Body of pancreas (tissue), 4 donors: ENCODE measurements at regions not wholly inside any gene's neighbourhood (a gene's known extent, or its start where the extent isn't known, plus 50 kb on each side); places are given as distances from the start of the nearest gene placed in this dataset.
"Not testable (repeated sequence)": the region's sequence is repeated elsewhere in the genome, so short reads cannot be mapped to it uniquely, and the experiment has no call there.

Experiments used
- ATAC-seq: fragments of 150-250 bp; one replicate; pipeline ENCODE4 v1.9.1; 2016
- DNase-seq, 4 donors: peaks; one replicate each; pipeline ENCODE4 v3.0.0-alpha.2; 2019
- H3K27ac ChIP-seq, 4 donors: fragments of 200-600 bp; sonication (generic); 1 replicate in 3 of 4; 2 replicates in 1 of 4; pipeline versions ENCODE4 v1.5.1 to v1.6.1; 2016 to 2019; ENCODE audit warnings: mild to moderate bottlenecking in 1 of 4, mixed read lengths in 1 of 4, moderate library complexity in 1 of 4
- H3K27me3 ChIP-seq, 2 donors: fragments of 200-600 bp; sonication (generic); one replicate each; pipeline ENCODE4 v1.6.0; 2016; ENCODE audit warnings: mild to moderate bottlenecking in 1 of 2
- H3K36me3 ChIP-seq, 2 donors: fragments of 200-600 bp; sonication (generic); replicated peaks in 1 of 2; 2 replicates each; pipeline ENCODE4 v1.5.1; 2016; ENCODE audit warnings: low read depth in 2 of 2; ENCODE audit not compliant: insufficient read depth in 1 of 2
- H3K4me1 ChIP-seq: fragments of 200-600 bp; sonication (generic); one replicate; pipeline ENCODE4 v1.6.0; 2016
- H3K4me3 ChIP-seq, 2 donors: fragments of 200-600 bp; sonication (generic); 1 replicate in 1 of 2; 2 replicates in 1 of 2; pipeline ENCODE4 v1.5.1; 2016 to 2019
- H3K9me3 ChIP-seq, 3 donors: fragments of 200-600 bp; sonication (generic); 1 replicate in 2 of 3; 2 replicates in 1 of 3; pipeline ENCODE4 v1.5.1; 2016
- CTCF ChIP-seq, 7 experiments: fragments of 450-650 bp in 4 of 7; fragments of 200-600 bp in 3 of 7; sonication (generic) in 3 of 7; IDR thresholded peaks; one replicate each; pipeline ENCODE4 v1.5.1; 2016 to 2019; ENCODE audit warnings: antibody characterized with exemption in 7 of 7
- POLR2A ChIP-seq, 3 donors: fragments of 450-650 bp; IDR thresholded peaks; one replicate each; pipeline ENCODE4 v1.6.1; 2016; ENCODE audit warnings: antibody characterized with exemption in 3 of 3, mild to moderate bottlenecking in 2 of 3
- WGBS, 2 donors: methylation state at CpG; one replicate each; pipeline ENCODE4 v1.1.5; 2017; 5-methylcytosine and 5-hydroxymethylcytosine counted together
- intact Hi-C: fragments of 100-400 bp; cut with DNase I; formaldehyde crosslinking; loops from one replicate; pipeline ENCODE4 v1.15.1; 2023

GRCh38 chrX:132302687-132303086 lies 83.4 kb upstream of the RAP2C start:
- H3K9me3 ChIP-seq: not testable (repeated sequence)
- WGBS, 2 donors: 100% methylated on average over 3 of the region's 3 CpGs

DNA sequence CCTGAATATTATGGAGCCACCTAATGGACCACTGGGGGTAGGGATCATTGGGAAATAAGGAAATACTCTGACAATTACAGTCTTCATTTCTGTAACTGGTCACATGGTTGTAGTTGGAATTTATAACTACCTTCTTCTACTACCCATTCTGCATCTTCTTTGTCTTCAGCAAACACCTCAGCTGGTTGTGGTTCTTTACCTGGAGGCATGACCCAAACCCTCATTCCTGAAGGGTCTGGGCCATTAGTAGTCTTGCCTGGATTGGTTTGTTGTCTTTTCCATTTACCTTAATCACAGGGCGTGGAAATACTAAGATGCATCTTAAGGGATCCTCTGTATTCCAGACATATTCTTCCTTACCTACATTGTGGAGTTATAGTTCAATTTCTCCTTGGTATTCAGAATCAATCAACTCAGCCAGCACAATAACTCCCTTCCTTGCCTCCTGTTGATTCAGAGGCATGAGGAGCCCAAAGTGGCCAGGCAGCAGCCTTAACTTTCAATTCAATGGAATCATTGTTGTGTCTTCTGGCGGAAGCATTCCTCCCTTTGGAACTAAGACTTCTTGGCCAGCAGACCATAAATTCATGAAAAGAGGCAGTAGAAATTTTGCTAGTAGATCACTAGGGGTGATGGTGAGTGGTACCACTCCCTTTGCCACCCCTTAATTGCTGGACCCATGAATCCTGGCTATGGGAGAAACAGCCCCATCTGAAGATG lies 75.7 kb upstream of the RAP2C start:
- Histone ChIP-seq H3K4me3 (no peak overlapping the region), H3K36me3 (no peaks in the 10 kb centered on the region), H3K27me3 (no peaks in the 10 kb centered on the region), H3K9me3 (no peaks in the 10 kb centered on the region), H3K4me1 (no peaks in the 10 kb centered on the region), H3K27ac (no peak overlapping the region)
- ATAC-seq: no peak
- intact Hi-C loops: loop anchor here (10.0 kb wide), 1 partner anchor 330 kb away; no protein-coding TSS in a partner anchor
- no peak for DNase-seq
- WGBS, 2 donors: 94 to 100% methylated on average over 2 of the region's 2 CpGs
- no peak for TF ChIP-seq POLR2A (IDR thresholded peaks at IDR 0.05)

More at GRCh38 chrX:132302687-132303086, 83.4 kb upstream of the RAP2C start:
- H3K27ac ChIP-seq, DNase-seq, H3K36me3 ChIP-seq, intact Hi-C loops, H3K27me3 ChIP-seq, H3K4me3 ChIP-seq, H3K4me1 ChIP-seq, ATAC-seq: not testable (repeated sequence)

DNA sequence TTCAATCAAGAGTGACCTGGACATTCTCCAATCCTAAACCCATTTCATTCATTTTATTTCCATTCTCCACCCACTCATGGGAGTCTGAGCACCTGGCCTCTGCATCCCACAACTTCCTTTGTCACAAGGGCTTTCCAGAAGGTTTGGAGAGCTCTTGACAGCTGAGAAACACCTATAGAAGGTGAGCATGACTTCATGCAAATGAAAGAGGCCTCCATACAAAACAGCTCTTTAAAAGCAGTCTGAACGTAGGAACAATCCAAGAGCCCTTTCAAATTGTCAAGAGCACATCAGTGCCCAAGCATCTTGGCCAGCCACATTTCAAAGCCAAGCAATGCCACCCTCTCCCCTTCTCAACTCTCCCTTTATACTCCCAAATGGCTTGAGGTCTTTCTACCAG lies 74.9 kb upstream of the RAP2C start:
- no peaks in the 10 kb centered on the region for H3K36me3 ChIP-seq
- no peak overlapping the region for H3K4me3 ChIP-seq
- H3K27ac ChIP-seq: no peak overlapping the region
- H3K4me1 ChIP-seq: no peaks in the 10 kb centered on the region
- no peak for TF ChIP-seq CTCF (IDR thresholded peaks at IDR 0.05)
- no peak for TF ChIP-seq POLR2A (IDR thresholded peaks at IDR 0.05)
- 60 to 67% methylated on average over 1 of the region's 1 CpG for WGBS, 2 donors
- ATAC-seq (no peak), DNase-seq (no peak)
- H3K27me3 ChIP-seq: no peaks in the 10 kb centered on the region
- intact Hi-C loops: loop anchor here (10.0 kb wide), 1 partner anchor 331 kb away; no protein-coding TSS in a partner anchor
- H3K9me3 ChIP-seq: no peaks in the 10 kb centered on the region

DNA sequence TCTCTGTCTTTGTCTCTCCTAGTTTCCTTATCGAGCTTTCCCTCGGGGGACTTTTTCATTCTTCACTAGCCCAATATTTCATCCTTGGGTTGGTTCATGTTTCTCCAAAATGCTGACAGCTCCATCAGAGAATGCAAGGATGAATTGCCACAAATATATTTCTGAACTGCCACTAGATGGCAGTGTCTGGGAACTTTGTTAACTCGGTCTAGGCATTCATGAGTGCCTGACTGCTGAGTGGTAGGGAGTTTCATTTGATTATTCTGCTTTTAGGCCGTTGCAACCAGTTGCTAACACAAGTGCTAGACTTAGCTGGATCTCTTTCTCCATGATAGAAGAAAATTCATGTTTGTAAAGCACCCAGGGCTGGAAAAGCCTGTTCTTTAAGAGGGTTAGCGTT lies 73.5 kb upstream of the RAP2C start:
- DNase-seq: peak in 3 of 4 donors; percentile 23 to 37 (median 34)
- no peak for TF ChIP-seq POLR2A (IDR thresholded peaks at IDR 0.05)
- peak; percentile 33 to 78 (median 48) for TF ChIP-seq CTCF (IDR thresholded peaks at IDR 0.05)
- intact Hi-C loops: loop anchor here (10.0 kb wide), 1 partner anchor 332 kb away; no protein-coding TSS in a partner anchor

DNA sequence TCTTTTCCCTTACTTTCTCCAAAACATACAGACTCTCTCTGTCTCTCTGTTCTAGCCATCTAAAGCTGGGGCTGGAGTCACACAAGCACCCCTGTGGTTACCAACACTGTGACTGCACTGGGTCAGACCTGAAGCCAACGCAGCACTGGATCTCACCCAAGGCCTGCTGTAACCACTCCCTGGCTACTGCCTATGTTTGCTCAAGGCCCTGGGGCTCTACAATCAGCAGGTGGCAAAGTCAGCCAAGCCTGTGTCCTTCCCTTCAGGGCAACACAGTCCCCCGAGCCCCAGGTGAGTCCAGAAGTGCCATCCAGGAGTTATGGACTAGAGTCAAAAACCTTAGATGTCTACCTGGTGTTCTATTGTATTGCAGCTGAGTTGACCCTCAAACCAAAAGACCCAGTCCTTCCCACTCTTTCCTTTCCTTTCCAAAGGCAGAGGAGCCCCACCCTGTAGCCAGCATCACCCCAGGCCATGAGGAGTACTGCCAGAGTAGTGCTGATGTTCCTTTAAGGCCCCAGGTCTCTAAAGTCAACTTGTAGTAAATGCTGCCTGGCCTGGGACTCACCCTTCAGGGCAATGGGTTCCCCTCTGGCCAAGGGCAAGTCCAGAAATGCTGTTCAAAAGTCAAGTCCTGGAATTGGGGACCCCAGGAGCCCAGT lies 58.8 kb upstream of the RAP2C start:
- peak; percentile 24 for ATAC-seq
- DNase-seq: peak; percentile 63 to 81 (median 76)
- Histone ChIP-seq H3K36me3 (no peaks in the 10 kb centered on the region), H3K27ac (no peak overlapping the region), H3K4me1 (peaks cover 13% of the 10 kb centered on the region), H3K27me3 (no peaks in the 10 kb centered on the region), H3K9me3 (no peaks in the 10 kb centered on the region), H3K4me3 (no peak overlapping the region)
- WGBS, 2 donors: 33% methylated on average over 1 of the region's 2 CpGs; no CpG with 5 or more reads in 1 of the 2 donors
- TF ChIP-seq CTCF (IDR thresholded peaks at IDR 0.05): no peak
- no peak for TF ChIP-seq POLR2A (IDR thresholded peaks at IDR 0.05)
- intact Hi-C loops: no loop called here

More for the DNA sequence above, 73.5 kb upstream of the RAP2C start:
- 7 to 11% methylated on average over 5 of the region's 5 CpGs for WGBS, 2 donors
- Histone ChIP-seq H3K4me3 (no peak overlapping the region), H3K27ac (no peak overlapping the region), H3K4me1 (no peaks in the 10 kb centered on the region), H3K27me3 (no peaks in the 10 kb centered on the region), H3K9me3 (no peaks in the 10 kb centered on the region), H3K36me3 (no peaks in the 10 kb centered on the region)
- no peak for ATAC-seq
